Heart right ventricle (tissue), 16 donors: ENCODE measurements at regions not wholly inside any gene's neighbourhood (a gene's known extent, or its start where the extent isn't known, plus 50 kb on each side); places are given as distances from the start of the nearest gene placed in this dataset.

Experiments used
- ATAC-seq, 8 donors: fragments of 200-7000 bp; cut with Tn5 transposase; one replicate each; pipeline ENCODE4 v1.9.1; 2020; ENCODE audit warnings: mild to moderate bottlenecking in 8 of 8, moderate library complexity in 8 of 8, moderate number of reproducible peaks in 1 of 8
- DNase-seq, 2 donors: peaks; one replicate each; pipeline ENCODE4 v3.0.0-alpha.2; 2020
- H3K27ac ChIP-seq, 10 donors: fragments of 200-600 bp; sonication (generic) in 2 of 10; one replicate each; pipeline versions ENCODE4 v1.5.0 to v1.8.0; 2020 to 2022; ENCODE audit warnings: mild to moderate bottlenecking in 3 of 10
- H3K27me3 ChIP-seq, 7 donors: fragments of 200-600 bp; one replicate each; pipeline ENCODE4 v1.8.0; 2021 to 2022; ENCODE audit warnings: mild to moderate bottlenecking in 2 of 7
- H3K36me3 ChIP-seq, 9 donors: fragments of 200-600 bp; sonication (generic) in 1 of 9; one replicate each; pipeline versions ENCODE4 v1.5.0 to v1.8.0; 2020 to 2022; ENCODE audit warnings: mild to moderate bottlenecking in 2 of 9
- H3K4me1 ChIP-seq, 9 donors: fragments of 200-600 bp; sonication (generic) in 1 of 9; one replicate each; pipeline versions ENCODE4 v1.5.0 to v1.8.0; 2020 to 2022; ENCODE audit warnings: mild to moderate bottlenecking in 4 of 9
- H3K4me3 ChIP-seq, 10 donors: fragments of 200-600 bp; sonication (generic) in 2 of 10; one replicate each; pipeline versions ENCODE4 v1.5.0 to v1.8.0; 2020 to 2022; ENCODE audit warnings: mild to moderate bottlenecking in 7 of 10, moderate library complexity in 2 of 10
- H3K9me3 ChIP-seq, 11 donors: fragments of 200-600 bp in 10 of 11; sonication (generic) in 2 of 11; one replicate each; pipeline versions ENCODE4 v1.5.0 to v1.8.0; 2013 to 2022; ENCODE audit warnings: mild to moderate bottlenecking in 2 of 11, control low read depth in 1 of 11, moderate library complexity in 1 of 11
- WGBS, 2 donors: extraction: QIAGEN DNeasy Blood & Tissue Kit; methylation state at CpG; one replicate each; pipeline ENCODE4 v1.1.7; 2013; ENCODE audit warnings: inconsistent platforms in 1 of 2; 5-methylcytosine and 5-hydroxymethylcytosine counted together
- intact Hi-C, 10 donors: fragments of 100-400 bp; cut with DNase I; formaldehyde crosslinking; loops; one replicate each; pipeline versions ENCODE4 v1.11.1 to v1.14.2; 2022
- TF ChIP-seq, protein P1 (sequence below), 9 donors: fragments of 200-600 bp; sonication (generic) in 2 of 9; IDR thresholded peaks; one replicate each; pipeline versions ENCODE4 v1.5.0 to v1.8.0; 2021 to 2022; ENCODE audit warnings: antibody characterized with exemption in 9 of 9, mild to moderate bottlenecking in 5 of 9, moderate library complexity in 1 of 9
- donor health status: Arrhythmogenic right ventricular cardiomyopathy.
- donor health status: ischemic (EF 13 %, LVEDD 7.1; RV severe dilation, severe dysfunction).
- donor health status: healthy with polysubstance abuse.
- donor health status: DM: no; HTN: yes; CAD: no.
- donor health status: DM: no; HTN: no; CAD: no.
- donor health status: ischemic (EF 25% LVEDD 6.9; RV normal size, moderate dysfunction).
- donor health status: ischemic (EF 25% LVEDD 5.7; RV mildly dilated, moderate dysfunction).
- donor health status: healthy.
- donor health status: DM: yes; HTN: yes; CAD: no.
- donor health status: Ischemic cardiomyopathy.
- donor health status: ischemic (EF 35%, LVEDD 5.7; RV mildly dilated, moderate dysfunction).
- donor health status: nonischemic (EF 11% LVEDD 7.7; RV severe dilation, severe dysfunction).
- donor health status: DM: yes; HTN: yes; CAD: no.
- donor health status: PGD.
- donor health status: ischemic (EF 29% LVEDD 5.4; RV normal size, mild dysfunction).
- donor health status: nonischemic (EF 23%, LVEDD 6.1; RV moderate dilation, normal function).

DNA sequence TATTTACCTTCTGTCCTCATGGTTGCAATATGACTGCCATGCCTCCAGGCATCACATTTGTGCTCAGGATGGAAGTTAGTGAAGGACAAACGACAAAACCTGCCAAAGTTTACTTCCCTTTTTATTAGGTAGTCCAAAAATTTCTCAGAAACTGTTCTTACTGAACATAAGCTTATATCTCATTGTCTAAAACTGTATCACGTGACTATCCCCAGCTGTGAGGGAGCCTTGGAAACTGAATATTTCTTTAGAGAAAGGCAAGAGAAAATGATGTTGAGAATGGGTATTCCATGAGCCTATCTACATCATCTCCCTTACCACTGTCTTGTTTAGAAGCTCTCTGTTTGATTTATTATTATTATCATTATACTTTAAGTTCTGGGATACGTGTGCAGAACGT lies 169.1 kb upstream of the ADRA1D start:
- 78 to 83% methylated on average over 4 of the region's 4 CpGs for WGBS, 2 donors
- no peak overlapping the region for H3K4me3 ChIP-seq
- no peak overlapping the region for H3K27ac ChIP-seq
- intact Hi-C loops: loop anchor here in 1 of 10 donors (5.0 kb wide), 1 partner anchor 1716 kb away; no protein-coding TSS in a partner anchor
- peaks cover 0 to 4% (median 0%) of the 10 kb centered on the region in 7 donors for H3K27me3 ChIP-seq
- peaks cover 0 to 21% (median 0%) of the 10 kb centered on the region in 11 donors for H3K9me3 ChIP-seq
- ATAC-seq (no peak), DNase-seq (no peak)
- TF ChIP-seq, protein P1, sequence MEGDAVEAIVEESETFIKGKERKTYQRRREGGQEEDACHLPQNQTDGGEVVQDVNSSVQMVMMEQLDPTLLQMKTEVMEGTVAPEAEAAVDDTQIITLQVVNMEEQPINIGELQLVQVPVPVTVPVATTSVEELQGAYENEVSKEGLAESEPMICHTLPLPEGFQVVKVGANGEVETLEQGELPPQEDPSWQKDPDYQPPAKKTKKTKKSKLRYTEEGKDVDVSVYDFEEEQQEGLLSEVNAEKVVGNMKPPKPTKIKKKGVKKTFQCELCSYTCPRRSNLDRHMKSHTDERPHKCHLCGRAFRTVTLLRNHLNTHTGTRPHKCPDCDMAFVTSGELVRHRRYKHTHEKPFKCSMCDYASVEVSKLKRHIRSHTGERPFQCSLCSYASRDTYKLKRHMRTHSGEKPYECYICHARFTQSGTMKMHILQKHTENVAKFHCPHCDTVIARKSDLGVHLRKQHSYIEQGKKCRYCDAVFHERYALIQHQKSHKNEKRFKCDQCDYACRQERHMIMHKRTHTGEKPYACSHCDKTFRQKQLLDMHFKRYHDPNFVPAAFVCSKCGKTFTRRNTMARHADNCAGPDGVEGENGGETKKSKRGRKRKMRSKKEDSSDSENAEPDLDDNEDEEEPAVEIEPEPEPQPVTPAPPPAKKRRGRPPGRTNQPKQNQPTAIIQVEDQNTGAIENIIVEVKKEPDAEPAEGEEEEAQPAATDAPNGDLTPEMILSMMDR (IDR thresholded peaks at IDR 0.05): no peak
- no peaks in the 10 kb centered on the region for H3K36me3 ChIP-seq
- peaks cover 0 to 12% (median 0%) of the 10 kb centered on the region in 9 donors for H3K4me1 ChIP-seq

DNA sequence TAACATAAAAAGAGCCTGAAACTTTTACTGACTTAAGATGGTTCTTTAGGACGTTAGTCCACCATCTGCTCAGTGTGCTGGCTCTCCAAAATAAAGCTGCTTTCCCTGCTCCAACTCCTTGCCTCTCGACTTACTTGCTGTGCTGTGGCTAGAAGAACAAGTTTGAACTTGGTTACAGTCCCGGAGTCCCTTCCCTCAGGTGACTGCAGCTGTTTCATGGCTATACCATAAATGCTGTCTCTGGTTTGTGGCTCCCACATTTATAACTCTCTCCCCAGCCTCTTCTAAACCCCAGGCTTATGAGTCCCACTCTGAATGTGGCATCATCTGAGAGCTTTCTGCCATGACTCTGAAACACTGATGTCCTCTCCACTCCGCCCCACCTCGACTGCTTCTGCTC lies 166.2 kb upstream of the ADRA1D start:
- Histone ChIP-seq H3K4me3 (no peak overlapping the region), H3K27me3 (no peaks in the 10 kb centered on the region), H3K36me3 (no peaks in the 10 kb centered on the region), H3K9me3 (peaks cover 0 to 21% (median 0%) of the 10 kb centered on the region in 11 donors), H3K27ac (no peak overlapping the region), H3K4me1 (peaks cover 0 to 15% (median 0%) of the 10 kb centered on the region in 9 donors)
- TF ChIP-seq, protein P1 (IDR thresholded peaks at IDR 0.05): no peak
- ATAC-seq (no peak), DNase-seq (no peak)
- intact Hi-C loops: loop anchor here in 1 of 10 donors (5.0 kb wide), 1 partner anchor 1713 kb away; no protein-coding TSS in a partner anchor
- WGBS, 2 donors: 76 to 79% methylated on average over 5 of the region's 5 CpGs

- no peaks in the 10 kb centered on the region for H3K36me3 ChIP-seq
- TF ChIP-seq, protein P1 (IDR thresholded peaks at IDR 0.05): no peak
- H3K27me3 ChIP-seq: no peaks in the 10 kb centered on the region
- H3K9me3 ChIP-seq: peaks cover 0 to 7% (median 0%) of the 10 kb centered on the region in 11 donors
- intact Hi-C loops: no loop called here
- ATAC-seq (peak in 2 of 8 donors; percentile 37 to 39), DNase-seq (no peak)
- no peak overlapping the region for H3K27ac ChIP-seq
- H3K4me3 ChIP-seq: no peak overlapping the region
- H3K4me1 ChIP-seq: peaks cover 0 to 15% (median 0%) of the 10 kb centered on the region in 9 donors
- WGBS, 2 donors: 58 to 59% methylated on average over 8 of the region's 8 CpGs
Measured at GRCh38 chr20:4413314-4414049, 164.4 kb upstream of the ADRA1D start.

DNA sequence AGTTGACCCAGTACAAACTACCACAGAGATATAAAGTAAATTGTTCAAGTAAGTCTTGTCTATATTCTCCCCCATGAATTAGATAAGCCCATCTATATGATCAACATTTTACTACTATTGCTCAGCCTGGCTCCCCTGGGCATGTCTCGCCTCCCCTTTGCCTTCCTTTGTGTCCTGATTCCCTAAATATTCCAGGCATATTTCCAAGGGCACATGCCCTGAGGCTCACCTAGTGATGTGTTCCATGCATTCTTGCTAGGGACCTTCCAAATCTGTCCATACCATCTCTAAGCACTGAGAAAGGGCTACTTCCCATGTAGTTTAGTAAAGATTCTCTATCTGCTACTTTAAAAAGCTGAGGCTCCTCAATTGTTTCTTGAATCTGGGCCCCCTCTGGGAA lies 163.1 kb upstream of the ADRA1D start:
- H3K4me1 ChIP-seq: peaks cover 0 to 15% (median 0%) of the 10 kb centered on the region in 9 donors
- TF ChIP-seq, protein P1 (IDR thresholded peaks at IDR 0.05): no peak
- H3K27me3 ChIP-seq: peaks cover 0 to 5% (median 0%) of the 10 kb centered on the region in 7 donors
- ATAC-seq: no peak
- WGBS, 2 donors: 83 to 95% methylated on average over 1 of the region's 1 CpG
- no peaks in the 10 kb centered on the region for H3K9me3 ChIP-seq
- no peak for DNase-seq
- intact Hi-C loops: no loop called here
- H3K4me3 ChIP-seq: no peak overlapping the region
- no peaks in the 10 kb centered on the region for H3K36me3 ChIP-seq
- no peak overlapping the region for H3K27ac ChIP-seq
